Neuronal stem cell (in vitro differentiated cells): ENCODE measurements at regions not wholly inside any gene's neighbourhood (a gene's known extent, or its start where the extent isn't known, plus 50 kb on each side); places are given as distances from the start of the nearest gene placed in this dataset.

Experiments used
- DNase-seq: peaks from one replicate; pipeline ENCODE4 v3.0.0-alpha.2; 2013; ENCODE audit warnings: low spot score
- H2AFZ ChIP-seq: one replicate; pipeline ENCODE4 v1.6.1; 2013; ENCODE audit warnings: mild to moderate bottlenecking, low read length, inconsistent platforms
- H2AK5ac ChIP-seq: 2 replicates; pipeline ENCODE4 v1.6.1; 2013; ENCODE audit warnings: low read depth, mild to moderate bottlenecking, inconsistent platforms, low read length, moderate library complexity, mixed read lengths
- H2BK120ac ChIP-seq: 2 replicates; pipeline ENCODE4 v1.6.1; 2013; ENCODE audit warnings: low read depth, mild to moderate bottlenecking, inconsistent platforms, low read length, moderate library complexity, mixed read lengths
- H2BK12ac ChIP-seq: one replicate; pipeline ENCODE4 v1.6.1; 2013; ENCODE audit warnings: low read length, inconsistent platforms
- H2BK15ac ChIP-seq: 2 replicates; pipeline ENCODE4 v1.6.1; 2013; ENCODE audit warnings: mild to moderate bottlenecking, low read length, inconsistent platforms, mixed read lengths
- H2BK5ac ChIP-seq: one replicate; pipeline ENCODE4 v1.6.1; 2013; ENCODE audit warnings: inconsistent platforms, mild to moderate bottlenecking, low read length, moderate library complexity
- H3K14ac ChIP-seq: one replicate; pipeline ENCODE4 v1.6.1; 2013; ENCODE audit warnings: low read length, inconsistent platforms
- H3K18ac ChIP-seq: 2 replicates; pipeline ENCODE4 v1.6.1; 2013; ENCODE audit warnings: low read length, inconsistent platforms
- H3K23ac ChIP-seq: 2 replicates; pipeline ENCODE4 v1.6.1; 2013; ENCODE audit warnings: low read depth, mild to moderate bottlenecking, mixed read lengths, low read length, inconsistent platforms; ENCODE audit not compliant: poor library complexity
- H3K27ac ChIP-seq: replicated peaks from 3 replicates; pipeline ENCODE4 v1.5.1; 2013; ENCODE audit warnings: low read length, inconsistent platforms
- H3K27me3 ChIP-seq, 3 experiments: 2 replicates each; pipeline ENCODE4 v1.6.1; 2013; ENCODE audit warnings: low read length in 3 of 3, mild to moderate bottlenecking in 2 of 3, inconsistent platforms in 1 of 3, low read depth in 1 of 3, mixed read lengths in 1 of 3, moderate library complexity in 1 of 3; ENCODE audit not compliant: control insufficient read depth in 3 of 3, insufficient read depth in 3 of 3
- H3K36me3 ChIP-seq, 2 donors: replicated peaks in 1 of 2; 2 replicates each; pipeline ENCODE4 v1.6.1; 2013; ENCODE audit warnings: low read length in 2 of 2; ENCODE audit not compliant: control insufficient read depth in 2 of 2, insufficient read depth in 2 of 2
- H3K4ac ChIP-seq: 2 replicates; pipeline ENCODE4 v1.6.1; 2013; ENCODE audit warnings: inconsistent platforms, mild to moderate bottlenecking, low read length, moderate library complexity
- H3K4me1 ChIP-seq, 2 donors: 1 replicate in 1 of 2; 2 replicates in 1 of 2; pipeline ENCODE4 v1.6.1; 2013; ENCODE audit warnings: low read length in 2 of 2, low read depth in 1 of 2; ENCODE audit not compliant: control insufficient read depth in 2 of 2, insufficient read depth in 1 of 2
- H3K4me2 ChIP-seq: one replicate; pipeline ENCODE4 v1.6.1; 2013; ENCODE audit warnings: mild to moderate bottlenecking, low read length, inconsistent platforms; ENCODE audit not compliant: insufficient read depth, poor library complexity, severe bottlenecking
- H3K4me3 ChIP-seq, 2 donors: 2 replicates each; pipeline ENCODE4 v1.5.1; 2013; ENCODE audit warnings: low read length in 2 of 2, mild to moderate bottlenecking in 2 of 2, inconsistent platforms in 1 of 2, moderate library complexity in 1 of 2
- H3K79me1 ChIP-seq: one replicate; pipeline ENCODE4 v1.6.1; 2013; ENCODE audit warnings: low read depth, mild to moderate bottlenecking, inconsistent platforms, low read length, moderate library complexity
- H3K9ac ChIP-seq: one replicate; pipeline ENCODE4 v1.6.1; 2013; ENCODE audit warnings: mild to moderate bottlenecking, low read depth, low read length, inconsistent platforms; ENCODE audit not compliant: poor library complexity
- H3K9me3 ChIP-seq, 2 donors: replicated peaks in 1 of 2; 2 replicates each; pipeline versions ENCODE3 to v1.6.1; 2013; ENCODE audit warnings: low read length in 2 of 2, mild to moderate bottlenecking in 2 of 2, inconsistent platforms in 1 of 2, low read depth in 1 of 2, mixed read lengths in 1 of 2, moderate library complexity in 1 of 2; ENCODE audit not compliant: control insufficient read depth in 2 of 2, insufficient read depth in 1 of 2
- H4K8ac ChIP-seq: one replicate; pipeline ENCODE4 v1.6.1; 2013; ENCODE audit warnings: low read depth, mild to moderate bottlenecking, inconsistent platforms, low read length, moderate library complexity
- H4K91ac ChIP-seq: one replicate; pipeline ENCODE4 v1.6.1; 2013; ENCODE audit warnings: low read length, low read depth, mild to moderate bottlenecking, inconsistent platforms; ENCODE audit not compliant: poor library complexity
- WGBS, 2 donors: extraction: QIAGEN DNeasy Blood & Tissue Kit; methylation state at CpG; one replicate each; pipeline ENCODE4 v1.1.7; 2013; ENCODE audit warnings: missing lambda C conversion rate in 2 of 2, mixed read lengths in 1 of 2; ENCODE audit not compliant: insufficient read length in 2 of 2, insufficient replicate concordance in 1 of 2; ENCODE audit errors: extremely low coverage in 2 of 2; 5-methylcytosine and 5-hydroxymethylcytosine counted together

DNA sequence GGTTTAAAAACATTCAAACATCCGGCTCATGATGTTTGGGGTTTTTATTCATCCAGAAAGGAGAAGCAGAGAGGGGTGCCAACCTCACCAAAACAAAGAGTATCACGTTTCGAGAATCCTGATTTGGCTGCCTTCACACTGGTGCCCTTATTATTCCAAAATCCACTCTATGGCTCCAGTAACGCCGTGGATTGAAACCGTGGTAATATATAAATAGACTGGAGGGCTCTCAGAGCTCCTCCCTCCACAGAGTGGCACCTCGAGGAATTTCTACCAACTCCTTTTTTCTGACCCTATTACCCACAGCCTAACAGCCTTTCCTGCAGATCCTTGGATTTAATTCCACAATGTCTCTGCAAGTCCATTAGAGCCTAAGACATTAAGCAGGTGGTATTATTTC lies 353.6 kb downstream of the CRPPA start:
- Histone ChIP-seq H3K79me1 (no peaks in the 10 kb centered on the region), H3K23ac (no peak overlapping the region), H3K9ac (no peak overlapping the region), H2AK5ac (no peak overlapping the region), H3K4me3 (no peak overlapping the region), H2BK5ac (no peak overlapping the region), H2AFZ (no peak overlapping the region), H3K4me2 (no peak overlapping the region), H4K91ac (no peak overlapping the region), H2BK12ac (no peak overlapping the region), H2BK120ac (no peak overlapping the region), H3K4me1 (peaks cover 3% of the 10 kb centered on the region in 2 donors), H3K14ac (no peak overlapping the region), H3K4ac (no peak overlapping the region), H2BK15ac (no peak overlapping the region), H3K27ac (no peak overlapping the region), H3K27me3 (no peaks in the 10 kb centered on the region), H3K36me3 (no peaks in the 10 kb centered on the region), H3K9me3 (no peaks in the 10 kb centered on the region), H4K8ac (no peak overlapping the region), H3K18ac (no peak overlapping the region)
- no peak for DNase-seq
- WGBS, 2 donors, result no CpG with 5 or more reads among the region's 7 CpGs

DNA sequence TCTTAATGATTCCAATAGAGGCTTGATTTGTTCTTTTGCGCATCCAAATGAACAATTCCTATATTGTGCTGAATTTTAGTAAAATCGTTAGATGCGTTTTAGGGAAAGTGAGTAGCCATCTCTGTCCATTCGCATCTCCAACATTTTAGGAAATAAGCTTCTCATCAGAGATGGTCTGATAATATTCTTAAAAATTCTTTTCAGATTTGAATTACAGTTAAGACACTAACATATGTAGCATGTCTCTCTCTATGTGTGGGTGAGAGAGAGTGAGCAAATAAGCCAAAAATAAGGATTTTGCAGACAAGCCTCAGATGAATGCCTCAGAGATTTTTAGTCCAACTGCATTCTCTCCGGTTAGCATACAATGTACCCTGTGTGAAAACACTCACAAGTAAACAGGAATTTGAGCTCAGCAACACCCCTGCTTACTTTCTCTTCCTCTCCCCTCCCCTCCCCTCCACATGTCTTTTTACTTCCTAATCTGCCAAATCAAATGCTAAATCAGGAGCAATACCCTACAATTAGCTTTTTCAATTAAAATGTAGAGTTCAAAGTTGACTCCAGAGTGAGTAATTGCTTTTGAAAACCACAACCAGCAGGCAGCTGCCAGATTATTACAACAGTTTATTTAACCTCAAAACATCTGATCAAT lies 354.4 kb downstream of the CRPPA start:
- Histone ChIP-seq H3K27ac (no peak overlapping the region), H3K4me3 (no peak overlapping the region), H3K79me1 (no peaks in the 10 kb centered on the region), H3K9ac (no peak overlapping the region), H3K23ac (no peak overlapping the region), H4K8ac (no peak overlapping the region), H4K91ac (no peak overlapping the region), H2AK5ac (no peak overlapping the region), H3K18ac (no peak overlapping the region), H3K4ac (no peak overlapping the region), H3K9me3 (no peaks in the 10 kb centered on the region), H2AFZ (no peak overlapping the region), H3K14ac (no peak overlapping the region), H2BK15ac (no peak overlapping the region), H2BK5ac (no peak overlapping the region), H3K27me3 (no peaks in the 10 kb centered on the region), H3K4me1 (peaks cover 3% of the 10 kb centered on the region in 2 donors), H2BK120ac (no peak overlapping the region), H3K36me3 (no peaks in the 10 kb centered on the region), H2BK12ac (no peak overlapping the region), H3K4me2 (no peak overlapping the region)
- no CpG with 5 or more reads among the region's 5 CpGs for WGBS, 2 donors
- DNase-seq, result no peak

DNA sequence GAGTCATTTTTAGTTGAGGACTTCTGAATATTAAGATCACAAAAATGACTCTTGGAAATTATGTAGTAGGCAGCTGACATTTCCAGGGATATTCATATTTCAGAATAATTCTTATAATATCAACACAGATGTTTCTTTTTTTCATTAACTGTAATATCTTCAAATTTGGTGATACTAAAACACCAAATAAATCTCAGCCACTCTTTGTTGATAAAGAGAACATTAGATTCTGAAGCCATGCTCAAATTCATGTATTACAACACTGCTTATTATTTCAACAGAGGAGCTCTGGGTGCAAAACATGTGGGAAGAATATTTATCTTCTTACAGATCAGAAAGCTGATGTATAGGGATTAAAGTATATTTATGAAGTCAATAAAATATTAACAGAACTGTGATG lies 355.4 kb downstream of the CRPPA start:
- Histone ChIP-seq H3K27me3 (no peaks in the 10 kb centered on the region), H3K79me1 (no peaks in the 10 kb centered on the region), H3K36me3 (no peaks in the 10 kb centered on the region), H3K9me3 (no peaks in the 10 kb centered on the region), H3K4ac (no peak overlapping the region), H4K91ac (no peak overlapping the region), H4K8ac (no peak overlapping the region), H3K4me3 (no peak overlapping the region), H3K23ac (no peak overlapping the region), H3K4me2 (no peak overlapping the region), H2BK5ac (no peak overlapping the region), H3K9ac (no peak overlapping the region), H2AK5ac (no peak overlapping the region), H2BK12ac (no peak overlapping the region), H3K4me1 (peaks cover 3% of the 10 kb centered on the region in 2 donors), H3K27ac (no peak overlapping the region), H2BK15ac (no peak overlapping the region), H2AFZ (no peak overlapping the region), H3K18ac (no peak overlapping the region), H3K14ac (no peak overlapping the region), H2BK120ac (no peak overlapping the region)
- DNase-seq, result no peak

DNA sequence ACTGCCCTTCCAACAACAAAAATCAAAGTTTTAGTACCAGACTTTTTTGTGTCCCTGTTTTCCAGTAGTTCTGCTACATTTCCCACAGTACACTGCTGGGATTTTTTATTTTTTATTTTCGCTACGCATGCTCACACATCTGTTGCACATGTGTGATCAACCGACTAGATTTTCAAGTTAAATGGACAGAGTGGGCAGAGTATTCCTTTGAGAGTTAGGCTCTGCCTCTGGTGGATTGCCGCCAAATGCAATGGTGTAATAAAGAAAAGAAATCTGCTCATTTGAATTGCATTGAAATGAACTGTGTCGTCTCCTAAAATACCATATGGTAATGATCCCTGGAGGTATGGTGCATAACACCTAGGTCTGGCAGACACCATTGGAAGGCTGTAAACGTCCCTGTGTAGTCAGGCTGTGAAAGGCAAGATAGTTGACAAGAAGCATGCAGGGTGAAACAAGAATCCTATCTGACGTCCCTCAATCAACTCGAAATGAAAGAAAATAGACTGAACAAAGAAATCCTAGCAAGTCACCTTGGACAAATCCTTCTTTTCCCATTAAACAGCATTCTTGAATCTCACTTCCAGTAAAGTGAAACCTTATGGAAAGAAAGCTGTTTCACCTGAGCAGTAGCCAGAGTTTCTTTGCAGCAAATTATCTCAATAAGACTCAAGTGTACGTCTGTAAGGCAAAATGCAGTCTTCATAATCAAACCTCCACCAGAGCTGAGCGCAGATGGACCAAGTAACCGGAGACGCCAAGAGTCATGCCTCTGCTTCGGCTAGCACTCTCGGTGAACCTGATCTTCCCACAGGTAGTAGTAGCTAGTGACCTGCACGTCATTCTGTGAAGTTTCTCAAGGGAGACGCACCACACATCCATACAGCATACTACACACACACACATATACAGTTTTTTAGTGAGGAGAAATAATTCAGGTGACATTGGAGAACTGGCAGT lies 357.3 kb downstream of the CRPPA start:
- no peaks in the 10 kb centered on the region for H3K27me3 ChIP-seq
- no peak overlapping the region for H4K8ac ChIP-seq
- no peak overlapping the region for H4K91ac ChIP-seq
- no peak overlapping the region for H3K4ac ChIP-seq
- H3K9ac ChIP-seq, result no peak overlapping the region
- no peak overlapping the region for H3K27ac ChIP-seq
- peak overlapping the region; percentile 80 for H3K18ac ChIP-seq
- no peak overlapping the region for H3K4me2 ChIP-seq
- H2BK120ac ChIP-seq, result no peak overlapping the region
- H3K14ac ChIP-seq, result no peak overlapping the region
- no peak overlapping the region for H2AK5ac ChIP-seq
- no peak for DNase-seq
- no peak overlapping the region for H2AFZ ChIP-seq
- no peak overlapping the region for H2BK15ac ChIP-seq
- H2BK12ac ChIP-seq, result no peak overlapping the region
- no peaks in the 10 kb centered on the region for H3K9me3 ChIP-seq
- no peaks in the 10 kb centered on the region for H3K36me3 ChIP-seq
- H2BK5ac ChIP-seq, result peak overlapping the region; percentile 75
- WGBS, 2 donors, result no CpG with 5 or more reads among the region's 16 CpGs
- no peak overlapping the region for H3K4me3 ChIP-seq
- H3K79me1 ChIP-seq, result no peaks in the 10 kb centered on the region
- no peak overlapping the region for H3K23ac ChIP-seq
- H3K4me1 ChIP-seq, result peaks cover 3% of the 10 kb centered on the region in 2 donors
